ENCODE measurements at regions not wholly inside any gene's neighbourhood (a gene's known extent, or its start where the extent isn't known, plus 50 kb on each side); places are given as distances from the start of the nearest gene placed in this dataset.

- no peak overlapping the region for H3K27ac ChIP-seq (ENCODE audit: low read length)
- ChIA-PET CTCF (no interaction called here), POLR2A (ENCODE audit: unreplicated experiment) (no interaction called here)
- H3K27me3 ChIP-seq (ENCODE audit: low read length) = no peaks in the 10 kb centered on the region
- H3K36me3 ChIP-seq (ENCODE audit: low read depth, low read length) = no peaks in the 10 kb centered on the region
- no peaks in the 10 kb centered on the region for H3K79me2 ChIP-seq (ENCODE audit: low read length)
- DNase-seq (no peak), ATAC-seq (no peak)
- intact Hi-C loops (cut with micrococcal nuclease) = no loop called here
- H3K4me3 ChIP-seq (ENCODE audit: low read length) = no peak overlapping the region
- no peak overlapping the region for H3K4me2 ChIP-seq (ENCODE audit: low read length)
- no peaks in the 10 kb centered on the region for H3F3A ChIP-seq (ENCODE audit: low read length, unreplicated experiment)
- no peaks in the 10 kb centered on the region for H3K9me3 ChIP-seq (ENCODE audit: low read length)
- TF ChIP-seq EZH2 (IDR thresholded peaks at IDR 0.05; ENCODE audit: low read length, unreplicated experiment) = no peak
- TF ChIP-seq CTCF (conservative IDR thresholded peaks at IDR 0.05; ENCODE audit: low read depth, low read length) = no peak
- TF ChIP-seq EZH2phosphoT487 (IDR thresholded peaks at IDR 0.05; ENCODE audit: borderline replicate concordance, low read length) = no peak
- no peaks in the 10 kb centered on the region for H4K20me1 ChIP-seq (ENCODE audit: low read length)
- no TSS peak for BruUV-seq (replicated peaks)
- H3K9me2 ChIP-seq (replicated peaks; ENCODE audit: low read length) = no peaks in the 10 kb centered on the region
- H3K9ac ChIP-seq (ENCODE audit: low read length) = no peak overlapping the region
- H3K4me1 ChIP-seq (ENCODE audit: insufficient read depth, low read length) = no peaks in the 10 kb centered on the region
- H2AFZ ChIP-seq (ENCODE audit: low read length) = no peak overlapping the region
Measured at GRCh38 chr3:28877912-28878311, 403.0 kb upstream of the RBMS3 start.

GRCh38 chr3:28890373-28890772 lies 390.5 kb upstream of the RBMS3 start:
- no peak overlapping the region for H3K4me3 ChIP-seq (ENCODE audit: low read length)
- TF ChIP-seq CTCF (conservative IDR thresholded peaks at IDR 0.05; ENCODE audit: low read depth, low read length) (no peak), EZH2 (IDR thresholded peaks at IDR 0.05; ENCODE audit: low read length, unreplicated experiment) (no peak), EZH2phosphoT487 (IDR thresholded peaks at IDR 0.05; ENCODE audit: borderline replicate concordance, low read length) (no peak)
- no peaks in the 10 kb centered on the region for H3K36me3 ChIP-seq (ENCODE audit: low read depth, low read length)
- no peaks in the 10 kb centered on the region for H3K27me3 ChIP-seq (ENCODE audit: low read length)
- H2AFZ ChIP-seq (ENCODE audit: low read length) = no peak overlapping the region
- H3K79me2 ChIP-seq (ENCODE audit: low read length) = no peaks in the 10 kb centered on the region
- no peak for DNase-seq
- ChIA-PET CTCF (no interaction called here), POLR2A (ENCODE audit: unreplicated experiment) (no interaction called here)
- no peaks in the 10 kb centered on the region for H4K20me1 ChIP-seq (ENCODE audit: low read length)
- H3K27ac ChIP-seq (ENCODE audit: low read length) = no peak overlapping the region
- intact Hi-C loops (cut with micrococcal nuclease) = no loop called here
- no peak overlapping the region for H3K4me2 ChIP-seq (ENCODE audit: low read length)
- BruUV-seq (replicated peaks) = no TSS peak
- H3K9ac ChIP-seq (ENCODE audit: low read length) = no peak overlapping the region
- H3K9me3 ChIP-seq (ENCODE audit: low read length) = no peaks in the 10 kb centered on the region
- H3K4me1 ChIP-seq (ENCODE audit: insufficient read depth, low read length) = no peaks in the 10 kb centered on the region
- H3K9me2 ChIP-seq (replicated peaks; ENCODE audit: low read length) = no peaks in the 10 kb centered on the region
- H3F3A ChIP-seq (ENCODE audit: low read length, unreplicated experiment) = no peaks in the 10 kb centered on the region
- ATAC-seq = no peak

- H3K9me2 ChIP-seq (replicated peaks; ENCODE audit: low read length) = no peaks in the 10 kb centered on the region
- no peak overlapping the region for H3K9ac ChIP-seq (ENCODE audit: low read length)
- no peak overlapping the region for H3K27ac ChIP-seq (ENCODE audit: low read length)
- intact Hi-C loops (cut with micrococcal nuclease) = no loop called here
- TF ChIP-seq EZH2phosphoT487 (IDR thresholded peaks at IDR 0.05; ENCODE audit: borderline replicate concordance, low read length) (no peak), CTCF (conservative IDR thresholded peaks at IDR 0.05; ENCODE audit: low read depth, low read length) (no peak), EZH2 (IDR thresholded peaks at IDR 0.05; ENCODE audit: low read length, unreplicated experiment) (no peak)
- no peak overlapping the region for H2AFZ ChIP-seq (ENCODE audit: low read length)
- H3K27me3 ChIP-seq (ENCODE audit: low read length) = no peaks in the 10 kb centered on the region
- no peaks in the 10 kb centered on the region for H3F3A ChIP-seq (ENCODE audit: low read length, unreplicated experiment)
- no peak for DNase-seq
- H3K4me2 ChIP-seq (ENCODE audit: low read length) = no peak overlapping the region
- no peaks in the 10 kb centered on the region for H3K79me2 ChIP-seq (ENCODE audit: low read length)
- no peak for ATAC-seq
- no peaks in the 10 kb centered on the region for H3K9me3 ChIP-seq (ENCODE audit: low read length)
- H3K4me3 ChIP-seq (ENCODE audit: low read length) = no peak overlapping the region
- no TSS peak for BruUV-seq (replicated peaks)
- no peaks in the 10 kb centered on the region for H4K20me1 ChIP-seq (ENCODE audit: low read length)
- ChIA-PET CTCF (no interaction called here), POLR2A (ENCODE audit: unreplicated experiment) (no interaction called here)
- H3K36me3 ChIP-seq (ENCODE audit: low read depth, low read length) = no peaks in the 10 kb centered on the region
- no peaks in the 10 kb centered on the region for H3K4me1 ChIP-seq (ENCODE audit: insufficient read depth, low read length)
Measured at GRCh38 chr3:28891485-28891884, 389.4 kb upstream of the RBMS3 start.
